Transverse colon (tissue), 4 donors: ENCODE measurements at regions not wholly inside any gene's neighbourhood (a gene's known extent, or its start where the extent isn't known, plus 50 kb on each side); places are given as distances from the start of the nearest gene placed in this dataset.

Experiments used
- EP300 ChIP-seq: sonication (generic); formaldehyde crosslinking; IDR thresholded peaks from one replicate; pipeline ENCODE4 v1.6.1; 2017; ENCODE audit warnings: antibody characterized with exemption, low read depth
- POLR2A ChIP-seq: fragments of 450-650 bp; IDR thresholded peaks from one replicate; pipeline ENCODE4 v1.6.1; 2016; ENCODE audit warnings: antibody characterized with exemption, mild to moderate bottlenecking, moderate library complexity
- POLR2AphosphoS5 ChIP-seq, 3 donors: sonication (generic); formaldehyde crosslinking; IDR thresholded peaks; one replicate each; pipeline ENCODE4 v1.6.1; 2016; ENCODE audit warnings: antibody characterized with exemption in 3 of 3
- TF ChIP-seq, protein P1 (sequence below), 5 experiments: fragments of 200-600 bp in 3 of 5; fragments of 450-650 bp in 2 of 5; sonication (generic) in 3 of 5; IDR thresholded peaks; 1 replicate in 2 of 5; 2 replicates in 3 of 5; pipeline ENCODE4 v1.5.1; 2016 to 2017; ENCODE audit warnings: antibody characterized with exemption in 5 of 5, inconsistent platforms in 3 of 5, mild to moderate bottlenecking in 2 of 5, moderate library complexity in 1 of 5

DNA sequence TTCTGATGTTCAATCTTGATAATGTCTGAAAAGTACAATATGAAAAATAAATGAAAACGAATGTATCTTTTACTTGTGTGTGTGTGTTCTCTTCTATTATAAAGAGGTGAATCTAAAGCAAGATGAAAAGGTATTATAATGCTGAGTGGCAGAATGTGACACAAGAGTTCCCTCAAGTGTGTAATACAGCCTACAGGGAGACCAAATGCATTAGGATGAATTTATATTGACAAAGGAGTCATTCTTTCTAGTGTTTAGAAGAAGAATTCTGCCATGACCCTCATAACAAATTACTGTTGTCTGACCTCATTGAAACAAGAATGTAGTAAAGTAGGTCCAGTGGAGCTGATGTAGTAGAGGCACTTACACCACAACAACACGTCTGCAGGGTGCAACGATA is 1119.0 kb upstream of the CDH10 start:
- TF ChIP-seq POLR2A (no peak), EP300 (no peak), POLR2AphosphoS5 (IDR thresholded peaks at IDR 0.05) (no peak)
- TF ChIP-seq, protein P1, sequence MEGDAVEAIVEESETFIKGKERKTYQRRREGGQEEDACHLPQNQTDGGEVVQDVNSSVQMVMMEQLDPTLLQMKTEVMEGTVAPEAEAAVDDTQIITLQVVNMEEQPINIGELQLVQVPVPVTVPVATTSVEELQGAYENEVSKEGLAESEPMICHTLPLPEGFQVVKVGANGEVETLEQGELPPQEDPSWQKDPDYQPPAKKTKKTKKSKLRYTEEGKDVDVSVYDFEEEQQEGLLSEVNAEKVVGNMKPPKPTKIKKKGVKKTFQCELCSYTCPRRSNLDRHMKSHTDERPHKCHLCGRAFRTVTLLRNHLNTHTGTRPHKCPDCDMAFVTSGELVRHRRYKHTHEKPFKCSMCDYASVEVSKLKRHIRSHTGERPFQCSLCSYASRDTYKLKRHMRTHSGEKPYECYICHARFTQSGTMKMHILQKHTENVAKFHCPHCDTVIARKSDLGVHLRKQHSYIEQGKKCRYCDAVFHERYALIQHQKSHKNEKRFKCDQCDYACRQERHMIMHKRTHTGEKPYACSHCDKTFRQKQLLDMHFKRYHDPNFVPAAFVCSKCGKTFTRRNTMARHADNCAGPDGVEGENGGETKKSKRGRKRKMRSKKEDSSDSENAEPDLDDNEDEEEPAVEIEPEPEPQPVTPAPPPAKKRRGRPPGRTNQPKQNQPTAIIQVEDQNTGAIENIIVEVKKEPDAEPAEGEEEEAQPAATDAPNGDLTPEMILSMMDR (IDR thresholded peaks at IDR 0.05): no peak
